H1 (cell line): ENCODE measurements at regions not wholly inside any gene's neighbourhood (a gene's known extent, or its start where the extent isn't known, plus 50 kb on each side); places are given as distances from the start of the nearest gene placed in this dataset.
A peak's percentile ranks its signal among the peaks of the same experiment; 100 is the strongest.

Source experiments
- CTCF ChIA-PET: fragments of 300-600 bp; sonication (Branson Sonifier 250); formaldehyde crosslinking; loops from one replicate; lab custom pipeline; 2021; ENCODE audit not compliant: partially characterized antibody; lab: Charles Lee
- POLR2A ChIA-PET: fragments of 300-600 bp; sonication (Branson Sonifier 250); formaldehyde crosslinking; loops from one replicate; lab custom pipeline; 2021; ENCODE audit warnings: inconsistent platforms; ENCODE audit not compliant: partially characterized antibody; lab: Charles Lee
- DNase-seq, 2 experiments: peaks; one replicate each; pipeline versions ENCODE4 v3.0.0 to v3.0.0-alpha.2; 2010 to 2022; ENCODE audit warnings: low spot score in 2 of 2, low read depth in 1 of 2, mixed read lengths in 1 of 2
- FAIRE-seq: peaks from 2 replicates; lab custom pipeline; 2011; peaks lifted over from hg19 to GRCh38; lab: Jason Lieb, UNC
- H2AFZ ChIP-seq: 2 replicates; pipeline ENCODE4 v1.8.1; 2012; ENCODE audit warnings: low read length, inconsistent platforms
- H2AK5ac ChIP-seq: 2 replicates; pipeline ENCODE4 v1.6.1; 2013; ENCODE audit warnings: low read depth, low read length
- H2BK120ac ChIP-seq: replicated peaks from 2 replicates; pipeline ENCODE3; 2013; ENCODE audit warnings: low read depth, low read length, inconsistent platforms
- H2BK12ac ChIP-seq: 2 replicates; pipeline ENCODE4 v1.6.1; 2013; ENCODE audit warnings: low read depth, low read length
- H2BK15ac ChIP-seq: 2 replicates; pipeline ENCODE4 v1.6.1; 2013; ENCODE audit warnings: low read length
- H2BK20ac ChIP-seq: 2 replicates; pipeline ENCODE4 v1.6.1; 2013; ENCODE audit warnings: low read length
- H2BK5ac ChIP-seq: 2 replicates; pipeline ENCODE4 v1.6.1; 2013; ENCODE audit warnings: low read depth, low read length
- H3K14ac ChIP-seq: 2 replicates; pipeline ENCODE4 v1.6.1; 2013; ENCODE audit warnings: inconsistent platforms; ENCODE audit not compliant: insufficient read length
- H3K18ac ChIP-seq: 2 replicates; pipeline ENCODE4 v1.6.1; 2013; ENCODE audit warnings: low read length; ENCODE audit errors: extremely low read depth
- H3K23ac ChIP-seq: 2 replicates; pipeline ENCODE4 v1.6.1; 2013; ENCODE audit warnings: inconsistent platforms; ENCODE audit not compliant: insufficient read length
- H3K23me2 ChIP-seq: 2 replicates; pipeline ENCODE4 v1.6.1; 2013; ENCODE audit warnings: low read depth, low read length
- H3K27ac ChIP-seq: 2 replicates; pipeline ENCODE4 v1.6.1; 2011; ENCODE audit warnings: low read depth, low read length, inconsistent platforms
- H3K27me3 ChIP-seq, 4 experiments: replicated peaks in 1 of 4; 1 replicate in 1 of 4; 2 replicates in 3 of 4; pipeline versions ENCODE4 v1.6.1 to v1.8.1; 2011 to 2013; ENCODE audit warnings: low read length in 3 of 4, mild to moderate bottlenecking in 3 of 4, inconsistent platforms in 2 of 4, mixed read lengths in 2 of 4, moderate library complexity in 1 of 4; ENCODE audit not compliant: control insufficient read depth in 3 of 4, insufficient read depth in 3 of 4; ENCODE audit errors: extremely low read depth in 1 of 4
- H3K36me3 ChIP-seq, 4 experiments: 2 replicates each; pipeline versions ENCODE4 v1.6.1 to v1.8.1; 2011 to 2013; ENCODE audit warnings: mild to moderate bottlenecking in 4 of 4, low read length in 3 of 4, moderate library complexity in 2 of 4, control low read depth in 1 of 4, inconsistent platforms in 1 of 4; ENCODE audit not compliant: insufficient read depth in 4 of 4, control insufficient read depth in 2 of 4
- H3K4ac ChIP-seq: replicated peaks from 2 replicates; pipeline ENCODE3; 2013; ENCODE audit warnings: low read length, low read depth, mixed read lengths, inconsistent platforms; ENCODE audit not compliant: insufficient read length
- H3K4me1 ChIP-seq, 4 experiments: replicated peaks in 1 of 4; 1 replicate in 1 of 4; 2 replicates in 3 of 4; pipeline versions ENCODE4 v1.6.1 to v1.8.1; 2011 to 2013; ENCODE audit warnings: low read length in 3 of 4, inconsistent platforms in 2 of 4, mixed read lengths in 1 of 4; ENCODE audit not compliant: insufficient read depth in 4 of 4, control insufficient read depth in 3 of 4
- H3K4me2 ChIP-seq, 2 experiments: 2 replicates each; pipeline versions ENCODE4 v1.6.1 to v1.8.1; 2011 to 2013; ENCODE audit warnings: low read depth in 2 of 2, low read length in 2 of 2, control low read depth in 1 of 2, inconsistent platforms in 1 of 2, mild to moderate bottlenecking in 1 of 2; ENCODE audit not compliant: insufficient read depth in 1 of 2
- H3K4me3 ChIP-seq, 4 experiments: fragments of 200-600, 300-600 bp in 1 of 4; sonication (generic), shearing (Covaris generic), sonication (Bioruptor Twin) in 1 of 4; 2 replicates each; pipeline versions ENCODE4 v1.5.1 to v1.8.1; 2011 to 2016; ENCODE audit warnings: low read length in 4 of 4, low read depth in 3 of 4, control low read depth in 2 of 4, inconsistent platforms in 2 of 4, mild to moderate bottlenecking in 2 of 4, mixed read lengths in 1 of 4, moderate library complexity in 1 of 4; ENCODE audit not compliant: insufficient read depth in 2 of 4; ENCODE audit errors: extremely low read depth in 1 of 4
- H3K56ac ChIP-seq: replicated peaks from 2 replicates; pipeline ENCODE3; 2013; ENCODE audit warnings: low read depth, mild to moderate bottlenecking, mixed read lengths, low read length, inconsistent platforms; ENCODE audit not compliant: insufficient read length
- H3K79me1 ChIP-seq: 2 replicates; pipeline ENCODE4 v1.6.1; 2013; ENCODE audit warnings: low read depth, low read length, control low read depth
- H3K79me2 ChIP-seq, 2 experiments: 2 replicates each; pipeline versions ENCODE4 v1.6.1 to v1.8.1; 2012 to 2013; ENCODE audit warnings: low read length in 2 of 2, mild to moderate bottlenecking in 2 of 2, inconsistent platforms in 1 of 2; ENCODE audit not compliant: insufficient read depth in 2 of 2, control insufficient read depth in 1 of 2
- H3K9ac ChIP-seq, 4 experiments: replicated peaks in 1 of 4; 1 replicate in 1 of 4; 2 replicates in 3 of 4; pipeline versions ENCODE4 v1.6.1 to v1.8.1; 2011 to 2013; ENCODE audit warnings: low read depth in 3 of 4, low read length in 3 of 4, control low read depth in 2 of 4, mild to moderate bottlenecking in 2 of 4, moderate library complexity in 2 of 4, inconsistent platforms in 1 of 4; ENCODE audit errors: extremely low read depth in 1 of 4
- H3K9me3 ChIP-seq, 2 experiments: 2 replicates each; pipeline versions ENCODE4 v1.6.1 to v1.8.1; 2012 to 2013; ENCODE audit warnings: mild to moderate bottlenecking in 2 of 2, moderate library complexity in 2 of 2, control low read depth in 1 of 2, inconsistent platforms in 1 of 2, low read depth in 1 of 2, low read length in 1 of 2, mixed read lengths in 1 of 2; ENCODE audit not compliant: insufficient read depth in 2 of 2
- H4K20me1 ChIP-seq, 2 experiments: replicated peaks in 1 of 2; 2 replicates each; pipeline versions ENCODE3 to v1.8.1; 2011 to 2013; ENCODE audit warnings: inconsistent platforms in 2 of 2, low read length in 2 of 2, mild to moderate bottlenecking in 1 of 2; ENCODE audit not compliant: insufficient read depth in 2 of 2, control insufficient read depth in 1 of 2
- H4K5ac ChIP-seq: 2 replicates; pipeline ENCODE4 v1.6.1; 2013; ENCODE audit warnings: low read length, low read depth, mixed read lengths, inconsistent platforms; ENCODE audit not compliant: insufficient read length
- H4K8ac ChIP-seq: 2 replicates; pipeline ENCODE4 v1.8.0; 2013; ENCODE audit warnings: mild to moderate bottlenecking, moderate library complexity, low read length, inconsistent platforms; ENCODE audit not compliant: insufficient read depth; ENCODE audit errors: extremely low read depth
- H4K91ac ChIP-seq: replicated peaks from 2 replicates; pipeline ENCODE3; 2013; ENCODE audit warnings: low read length, mixed read lengths, inconsistent platforms; ENCODE audit not compliant: insufficient read length
- PHF8 ChIP-seq: fragments of 200-600 bp; sonication (generic); conservative IDR thresholded peaks from 2 replicates; pipeline ENCODE4 v1.7.1; 2012; ENCODE audit warnings: low read depth, mild to moderate bottlenecking, inconsistent platforms, low read length, moderate library complexity
- SIRT6 ChIP-seq: IDR thresholded peaks from one replicate; pipeline ENCODE4 v1.7.1; 2012; ENCODE audit warnings: low read length, inconsistent platforms
- SIX5 ChIP-seq: IDR thresholded peaks from 2 replicates; pipeline ENCODE4 v1.6.1; 2011; ENCODE audit warnings: mild to moderate bottlenecking, low read depth, low read length
- TAF7 ChIP-seq: optimal IDR thresholded peaks from 2 replicates; pipeline ENCODE3; 2011; ENCODE audit warnings: low read depth, mild to moderate bottlenecking, inconsistent platforms, low read length, moderate library complexity, borderline replicate concordance
- WGBS, 2 experiments: shearing (Covaris generic) in 1 of 2; methylation state at CpG; one replicate each; pipeline versions ENCODE4 v1.1.6 to v1.1.7; 2013 to 2015; ENCODE audit warnings: low lambda C conversion rate in 2 of 2, mixed read lengths in 2 of 2, inconsistent platforms in 1 of 2, low coverage in 1 of 2, missing lambda C conversion rate in 1 of 2; ENCODE audit not compliant: insufficient replicate concordance in 2 of 2, insufficient coverage in 1 of 2, insufficient read length in 1 of 2; ENCODE audit errors: extremely low coverage in 1 of 2, missing lambda C conversion rate in 1 of 2; 5-methylcytosine and 5-hydroxymethylcytosine counted together

DNA sequence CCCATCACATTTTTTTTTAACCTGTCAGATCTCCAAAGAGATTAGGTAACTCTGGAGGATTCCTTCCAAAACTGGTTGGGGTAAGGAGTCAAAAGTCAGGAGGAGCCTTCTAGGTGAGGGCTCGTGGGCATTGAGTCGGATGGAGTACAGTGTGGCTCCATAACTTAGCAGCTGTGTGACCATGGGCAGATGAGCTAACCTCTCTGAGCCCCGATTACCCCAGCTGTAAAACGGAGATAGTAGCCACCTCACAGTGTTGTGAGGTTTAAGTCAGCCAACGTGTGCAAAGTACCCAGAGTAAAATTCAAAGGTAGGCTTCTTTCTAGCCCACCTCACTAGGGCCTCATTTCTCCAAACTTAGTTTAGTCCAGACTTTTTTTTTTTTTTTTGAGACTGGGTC lies 151.5 kb downstream of the CD24 start:
- Histone ChIP-seq H3K4ac (peak overlapping the region; percentile 8), H2BK5ac (peak overlapping the region; percentile 94; the same call in 1 of the 2 replicates), H3K4me3 (no peak overlapping the region), H3K36me3 (no peaks in the 10 kb centered on the region), H4K20me1 (no peaks in the 10 kb centered on the region), H2BK120ac (peak overlapping the region; percentile 2), H3K27ac (no peak overlapping the region), H4K8ac (no peak overlapping the region), H3K14ac (no peak overlapping the region), H3K79me2 (no peaks in the 10 kb centered on the region), H3K23ac (no peak overlapping the region), H2AK5ac (no peak overlapping the region), H3K4me2 (0 out of 4 replicates have a peak overlapping the region, but pooled peaks of 1 of the 2 experiments have one; percentile 51), H2AFZ (no peak overlapping the region), H3K18ac (peak overlapping the region; percentile 13; the same call in 1 of the 2 replicates), H3K23me2 (no peaks in the 10 kb centered on the region), H3K9me3 (peaks cover 0 to 3% of the 10 kb centered on the region in 2 experiments; a peak in 2 of 4 replicates), H4K5ac (no peak overlapping the region), H3K27me3 (no peaks in the 10 kb centered on the region), H2BK20ac (peak overlapping the region; percentile 98), H3K56ac (no peak overlapping the region), H3K4me1 (peaks cover 0 to 10% (median 4%) of the 10 kb centered on the region in 4 experiments; a peak in 6 of 7 replicates), H3K9ac (no peak overlapping the region), H2BK15ac (no peak overlapping the region), H2BK12ac (peak overlapping the region; percentile 100), H4K91ac (no peak overlapping the region), H3K79me1 (no peaks in the 10 kb centered on the region)
- no peak for DNase-seq
- TF ChIP-seq PHF8 (no peak), TAF7 (no peak), SIRT6 (no peak), SIX5 (no peak)
- ChIA-PET CTCF (interaction anchor here (0.6 to 1.2 kb wide), 3 partner anchors 215 to 484 kb away, joined by 3 to 6 read pairs (median 4); no protein-coding TSS in a partner anchor), POLR2A (interaction anchor here (0.6 to 3.2 kb wide), 2 partner anchors 149 to 500 kb away, joined by 3 to 7 read pairs; no protein-coding TSS in a partner anchor)
- FAIRE-seq, result no peak
- WGBS, 2 experiments, result 76% methylated on average over 5 of the region's 5 CpGs; no CpG with 5 or more reads in 1 of the 2 experiments
